H1 (cell line): ENCODE measurements at regions not wholly inside any gene's neighbourhood (a gene's known extent, or its start where the extent isn't known, plus 50 kb on each side); places are given as distances from the start of the nearest gene placed in this dataset.

ENCODE experiments used
- CEBPB ChIP-seq: IDR thresholded peaks from 2 replicates; pipeline ENCODE4 v1.6.1; 2012; ENCODE audit warnings: low read depth, low read length
- RBBP5 ChIP-seq: IDR thresholded peaks from 2 replicates; pipeline ENCODE4 v1.7.1; 2012; ENCODE audit warnings: low read depth, mild to moderate bottlenecking, inconsistent platforms, low read length, moderate library complexity, borderline replicate concordance
- YY1 ChIP-seq: IDR thresholded peaks from 2 replicates; pipeline ENCODE4 v1.6.1; 2011; ENCODE audit warnings: low read depth, mild to moderate bottlenecking, low read length
- ZNF274 ChIP-seq: IDR thresholded peaks from 2 replicates; pipeline ENCODE4 v1.7.0; 2012; ENCODE audit warnings: low read length, borderline replicate concordance; ENCODE audit errors: extremely low read depth

DNA sequence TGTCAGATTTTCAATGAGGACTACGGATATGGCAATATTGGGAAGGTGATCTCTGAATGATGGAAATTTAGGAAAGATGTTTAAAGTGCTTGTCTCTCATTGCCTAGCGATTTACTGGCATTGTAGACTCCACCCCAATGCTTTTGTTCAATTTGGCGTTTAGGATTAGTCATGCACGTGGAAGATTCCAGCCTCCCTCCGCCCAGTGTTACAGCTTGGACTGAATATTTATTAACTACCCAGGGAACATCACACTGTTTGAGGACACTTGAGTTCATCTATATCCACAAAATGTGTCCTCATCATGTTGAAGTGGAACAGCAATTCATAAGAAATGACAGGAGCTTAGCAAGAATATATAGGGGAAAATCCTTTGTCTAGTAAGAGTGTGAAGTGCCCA is 738.8 kb upstream of the RBFOX1 start:
- TF ChIP-seq RBBP5 (no peak), YY1 (no peak), ZNF274 (no peak), CEBPB (no peak)
